HEK293 (cell line): ENCODE measurements at regions not wholly inside any gene's neighbourhood (a gene's known extent, or its start where the extent isn't known, plus 50 kb on each side); places are given as distances from the start of the nearest gene placed in this dataset.

Experiments used
- ATF2 ChIP-seq: fragments of 450-650 bp; formaldehyde crosslinking; IDR thresholded peaks from 2 replicates; pipeline ENCODE4 v1.5.1; 2016; ENCODE audit warnings: missing biosample characterization, missing genetic modification characterization, low read depth
- EGR2 ChIP-seq: fragments of 450-650 bp; formaldehyde crosslinking; IDR thresholded peaks from 2 replicates; pipeline ENCODE4 v1.5.1; 2016; ENCODE audit warnings: low read depth, missing biosample characterization, missing genetic modification characterization
- KLF1 ChIP-seq: fragments of 450-650 bp; formaldehyde crosslinking; IDR thresholded peaks from 2 replicates; pipeline ENCODE4 v1.5.1; 2016; ENCODE audit warnings: missing biosample characterization, missing genetic modification characterization
- PRDM10 ChIP-seq: fragments of 450-650 bp; formaldehyde crosslinking; IDR thresholded peaks from 2 replicates; pipeline ENCODE4 v1.5.1; 2016; ENCODE audit warnings: missing biosample characterization, missing genetic modification characterization
- ZBTB1 ChIP-seq: fragments of 450-650 bp; formaldehyde crosslinking; IDR thresholded peaks from 2 replicates; pipeline ENCODE4 v1.5.1; 2016; ENCODE audit warnings: missing biosample characterization, missing genetic modification characterization
- ZNF155 ChIP-seq: fragments of 450-650 bp; formaldehyde crosslinking; IDR thresholded peaks from 2 replicates; pipeline ENCODE4 v1.5.1; 2016; ENCODE audit warnings: missing biosample characterization, missing genetic modification characterization
- TF ChIP-seq, protein P1 (sequence below): fragments of 450-650 bp; formaldehyde crosslinking; IDR thresholded peaks from 2 replicates; pipeline ENCODE4 v1.5.1; 2016; ENCODE audit warnings: missing biosample characterization, missing genetic modification characterization

DNA sequence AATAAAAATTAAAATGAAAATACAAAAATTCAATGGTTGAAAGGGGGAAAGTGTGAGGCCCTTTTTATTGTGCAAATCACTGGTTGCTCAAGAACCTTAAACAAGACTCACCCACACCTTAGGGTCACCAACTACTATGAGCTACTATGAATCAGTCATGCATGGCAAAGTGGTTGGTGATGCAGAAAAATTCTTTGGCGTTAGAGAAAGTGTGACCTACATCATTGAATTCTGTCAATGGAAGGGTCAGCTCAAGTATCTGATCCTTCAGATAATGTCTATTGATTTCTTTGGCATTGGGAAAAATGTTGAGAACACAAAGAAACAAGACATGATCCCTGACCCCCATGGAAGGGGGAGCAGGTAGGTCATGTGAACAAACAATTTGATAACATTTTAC, 149.7 kb upstream of the ADCY2 start:
- TF ChIP-seq, protein P1, sequence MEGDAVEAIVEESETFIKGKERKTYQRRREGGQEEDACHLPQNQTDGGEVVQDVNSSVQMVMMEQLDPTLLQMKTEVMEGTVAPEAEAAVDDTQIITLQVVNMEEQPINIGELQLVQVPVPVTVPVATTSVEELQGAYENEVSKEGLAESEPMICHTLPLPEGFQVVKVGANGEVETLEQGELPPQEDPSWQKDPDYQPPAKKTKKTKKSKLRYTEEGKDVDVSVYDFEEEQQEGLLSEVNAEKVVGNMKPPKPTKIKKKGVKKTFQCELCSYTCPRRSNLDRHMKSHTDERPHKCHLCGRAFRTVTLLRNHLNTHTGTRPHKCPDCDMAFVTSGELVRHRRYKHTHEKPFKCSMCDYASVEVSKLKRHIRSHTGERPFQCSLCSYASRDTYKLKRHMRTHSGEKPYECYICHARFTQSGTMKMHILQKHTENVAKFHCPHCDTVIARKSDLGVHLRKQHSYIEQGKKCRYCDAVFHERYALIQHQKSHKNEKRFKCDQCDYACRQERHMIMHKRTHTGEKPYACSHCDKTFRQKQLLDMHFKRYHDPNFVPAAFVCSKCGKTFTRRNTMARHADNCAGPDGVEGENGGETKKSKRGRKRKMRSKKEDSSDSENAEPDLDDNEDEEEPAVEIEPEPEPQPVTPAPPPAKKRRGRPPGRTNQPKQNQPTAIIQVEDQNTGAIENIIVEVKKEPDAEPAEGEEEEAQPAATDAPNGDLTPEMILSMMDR (tag by site-specific recombination): no peak
- TF ChIP-seq ZBTB1 (tag by site-specific recombination) (no peak), PRDM10 (tag by site-specific recombination) (no peak), ZNF155 (tag by site-specific recombination) (no peak), KLF1 (tag by site-specific recombination) (no peak), EGR2 (tag by site-specific recombination) (no peak), ATF2 (tag by site-specific recombination) (no peak)
